GM12873 (cell line): ENCODE measurements at regions not wholly inside any gene's neighbourhood (a gene's known extent, or its start where the extent isn't known, plus 50 kb on each side); places are given as distances from the start of the nearest gene placed in this dataset.

Source experiments
- CTCF ChIP-seq: IDR thresholded peaks from 2 replicates; pipeline ENCODE4 v1.5.1; 2012; ENCODE audit warnings: low read depth, mild to moderate bottlenecking, moderate library complexity, low read length, control low read depth; ENCODE audit not compliant: insufficient read depth; ENCODE audit errors: missing control alignments

DNA sequence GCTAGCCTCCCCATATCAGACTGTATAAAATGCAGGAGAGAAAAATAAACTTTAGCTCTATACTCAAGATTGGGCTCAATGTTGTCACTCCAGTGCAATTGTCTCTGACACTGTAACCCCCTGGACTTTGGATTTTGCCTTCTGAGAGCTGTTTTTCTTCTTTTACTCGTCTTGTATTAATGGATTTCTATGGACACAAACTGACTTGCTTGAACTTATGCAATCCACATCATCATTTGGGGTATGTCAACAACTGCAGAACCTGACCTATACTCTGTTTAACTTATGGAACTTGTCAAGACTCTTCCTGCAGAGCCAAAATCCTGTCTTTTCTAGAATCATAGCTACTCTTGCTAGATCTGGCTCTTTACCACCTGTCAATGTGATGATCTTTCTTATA lies 257.8 kb upstream of the DCC start:
- no peak for TF ChIP-seq CTCF

GRCh38 chr18:52087140-52087539 lies 252.9 kb upstream of the DCC start:
- TF ChIP-seq CTCF = no peak

GRCh38 chr18:52090005-52090404 lies 250.0 kb upstream of the DCC start:
- no peak for TF ChIP-seq CTCF

DNA sequence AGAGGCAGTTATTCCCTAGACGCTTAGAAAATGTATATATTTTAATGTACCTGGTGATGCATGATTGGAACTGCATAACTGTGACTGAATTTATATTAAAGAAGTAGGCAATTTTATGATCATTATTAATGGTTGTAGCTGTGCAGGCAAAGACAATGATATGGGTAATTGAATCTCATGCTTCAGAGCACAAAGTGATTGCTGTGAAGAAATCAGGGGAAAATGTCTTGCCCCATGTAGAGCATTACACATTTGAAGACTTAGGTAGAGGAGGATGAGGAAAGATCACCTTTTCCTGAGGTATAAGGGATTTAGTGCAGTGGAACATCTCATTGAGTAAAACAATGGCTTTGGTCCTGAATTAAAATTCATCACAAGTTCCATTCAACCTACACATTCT lies 246.8 kb upstream of the DCC start:
- TF ChIP-seq CTCF = no peak

GRCh38 chr18:52118684-52119083 lies 221.3 kb upstream of the DCC start:
- TF ChIP-seq CTCF = no peak

GRCh38 chr18:52130624-52131301 lies 209.2 kb upstream of the DCC start:
- no peak for TF ChIP-seq CTCF

- no peak for TF ChIP-seq CTCF
Observed at GRCh38 chr18:52131845-52132244, 208.2 kb upstream of the DCC start.
